Mucosa of rectum (tissue), 2 donors: ENCODE measurements at regions not wholly inside any gene's neighbourhood (a gene's known extent, or its start where the extent isn't known, plus 50 kb on each side); places are given as distances from the start of the nearest gene placed in this dataset.

Experiments
- H3K27ac ChIP-seq, 2 donors: one replicate each; pipeline ENCODE4 v1.7.0; 2013; ENCODE audit warnings: inconsistent platforms in 2 of 2, low read depth in 2 of 2, low read length in 2 of 2
- H3K27me3 ChIP-seq, 2 donors: one replicate each; pipeline ENCODE4 v1.7.0; 2013; ENCODE audit warnings: low read length in 2 of 2; ENCODE audit not compliant: control insufficient read depth in 2 of 2, insufficient read depth in 2 of 2
- H3K36me3 ChIP-seq, 2 donors: one replicate each; pipeline ENCODE4 v1.7.0; 2013; ENCODE audit warnings: low read length in 2 of 2; ENCODE audit not compliant: control insufficient read depth in 2 of 2, insufficient read depth in 2 of 2
- H3K4me1 ChIP-seq, 2 donors: one replicate each; pipeline ENCODE4 v1.7.0; 2013; ENCODE audit warnings: low read length in 2 of 2, mild to moderate bottlenecking in 1 of 2; ENCODE audit not compliant: control insufficient read depth in 2 of 2, insufficient read depth in 2 of 2
- H3K4me3 ChIP-seq, 2 donors: one replicate each; pipeline ENCODE4 v1.7.0; 2013; ENCODE audit warnings: low read length in 2 of 2
- H3K9ac ChIP-seq, 2 donors: one replicate each; pipeline ENCODE4 v1.7.0; 2013; ENCODE audit warnings: low read length in 2 of 2, low read depth in 1 of 2, mild to moderate bottlenecking in 1 of 2
- H3K9me3 ChIP-seq, 2 donors: one replicate each; pipeline ENCODE4 v1.7.0; 2013; ENCODE audit warnings: low read length in 2 of 2; ENCODE audit not compliant: control insufficient read depth in 2 of 2
- donor health status: healthy.
- donor health status: Normal muscosa, but diverticular disease.

- Histone ChIP-seq H3K27me3 (no peaks in the 10 kb centered on the region), H3K36me3 (no peaks in the 10 kb centered on the region), H3K27ac (no peak overlapping the region), H3K9me3 (no peaks in the 10 kb centered on the region), H3K4me3 (no peak overlapping the region), H3K4me1 (no peaks in the 10 kb centered on the region), H3K9ac (no peak overlapping the region)
These were observed 419.9 kb upstream of the PCDH15 start for GRCh38 chr10:55220975-55221374.

GRCh38 chr10:55215699-55216098 lies 414.7 kb upstream of the PCDH15 start:
- Histone ChIP-seq H3K27ac (no peak overlapping the region), H3K9ac (no peak overlapping the region), H3K4me1 (no peaks in the 10 kb centered on the region), H3K27me3 (no peaks in the 10 kb centered on the region), H3K4me3 (no peak overlapping the region), H3K36me3 (no peaks in the 10 kb centered on the region), H3K9me3 (no peaks in the 10 kb centered on the region)

- Histone ChIP-seq H3K4me1 (no peaks in the 10 kb centered on the region), H3K4me3 (no peak overlapping the region), H3K9ac (no peak overlapping the region), H3K27me3 (no peaks in the 10 kb centered on the region), H3K9me3 (no peaks in the 10 kb centered on the region), H3K27ac (no peak overlapping the region), H3K36me3 (no peaks in the 10 kb centered on the region)
These were observed 413.6 kb upstream of the PCDH15 start for GRCh38 chr10:55214608-55215007.

- no peak overlapping the region for H3K9ac ChIP-seq
- no peak overlapping the region for H3K4me3 ChIP-seq
- no peaks in the 10 kb centered on the region for H3K36me3 ChIP-seq
- H3K4me1 ChIP-seq, result no peaks in the 10 kb centered on the region
- H3K27me3 ChIP-seq, result no peaks in the 10 kb centered on the region
- H3K9me3 ChIP-seq, result no peaks in the 10 kb centered on the region
- H3K27ac ChIP-seq, result no peak overlapping the region
These were observed 411.0 kb upstream of the PCDH15 start for GRCh38 chr10:55212051-55212450.

- Histone ChIP-seq H3K9me3 (peaks cover 0 to 1% of the 10 kb centered on the region in 2 donors), H3K27me3 (no peaks in the 10 kb centered on the region), H3K4me1 (no peaks in the 10 kb centered on the region), H3K4me3 (no peak overlapping the region), H3K27ac (no peak overlapping the region), H3K36me3 (no peaks in the 10 kb centered on the region), H3K9ac (no peak overlapping the region)
These were observed 402.8 kb upstream of the PCDH15 start for GRCh38 chr10:55203874-55204273.

GRCh38 chr10:55203319-55203718 lies 402.3 kb upstream of the PCDH15 start:
- Histone ChIP-seq H3K27ac (no peak overlapping the region), H3K4me1 (no peaks in the 10 kb centered on the region), H3K4me3 (no peak overlapping the region), H3K27me3 (no peaks in the 10 kb centered on the region), H3K9me3 (peaks cover 0 to 1% of the 10 kb centered on the region in 2 donors), H3K9ac (no peak overlapping the region), H3K36me3 (no peaks in the 10 kb centered on the region)

- Histone ChIP-seq H3K4me1 (no peaks in the 10 kb centered on the region), H3K27ac (no peak overlapping the region), H3K9ac (no peak overlapping the region), H3K9me3 (peaks cover 0 to 1% of the 10 kb centered on the region in 2 donors), H3K27me3 (no peaks in the 10 kb centered on the region), H3K36me3 (no peaks in the 10 kb centered on the region), H3K4me3 (no peak overlapping the region)
These were observed 399.0 kb upstream of the PCDH15 start for GRCh38 chr10:55200020-55200419.

GRCh38 chr10:55191236-55191860 lies 390.3 kb upstream of the PCDH15 start:
- Histone ChIP-seq H3K27ac (no peak overlapping the region), H3K4me3 (no peak overlapping the region), H3K36me3 (no peaks in the 10 kb centered on the region), H3K4me1 (no peaks in the 10 kb centered on the region), H3K9ac (no peak overlapping the region), H3K27me3 (no peaks in the 10 kb centered on the region), H3K9me3 (no peaks in the 10 kb centered on the region)

- Histone ChIP-seq H3K4me3 (no peak overlapping the region), H3K36me3 (no peaks in the 10 kb centered on the region), H3K27me3 (no peaks in the 10 kb centered on the region), H3K27ac (no peak overlapping the region), H3K9me3 (no peaks in the 10 kb centered on the region), H3K4me1 (no peaks in the 10 kb centered on the region), H3K9ac (no peak overlapping the region)
These were observed 383.0 kb upstream of the PCDH15 start for GRCh38 chr10:55183993-55184392.

GRCh38 chr10:55180357-55180756 lies 379.3 kb upstream of the PCDH15 start:
- Histone ChIP-seq H3K9me3 (no peaks in the 10 kb centered on the region), H3K4me1 (no peaks in the 10 kb centered on the region), H3K27ac (no peak overlapping the region), H3K36me3 (no peaks in the 10 kb centered on the region), H3K9ac (no peak overlapping the region), H3K4me3 (no peak overlapping the region), H3K27me3 (no peaks in the 10 kb centered on the region)

- no peaks in the 10 kb centered on the region for H3K9me3 ChIP-seq
- no peak overlapping the region for H3K4me3 ChIP-seq
- no peak overlapping the region for H3K27ac ChIP-seq
- no peaks in the 10 kb centered on the region for H3K4me1 ChIP-seq
- H3K36me3 ChIP-seq, result no peaks in the 10 kb centered on the region
- no peak overlapping the region for H3K9ac ChIP-seq
- no peaks in the 10 kb centered on the region for H3K27me3 ChIP-seq
These were observed 373.4 kb upstream of the PCDH15 start for GRCh38 chr10:55174419-55174818.
